IPS-15b (cell line): ENCODE measurements at regions not wholly inside any gene's neighbourhood (a gene's known extent, or its start where the extent isn't known, plus 50 kb on each side); places are given as distances from the start of the nearest gene placed in this dataset.

Experiments used
- H3K27me3 ChIP-seq: one replicate; pipeline ENCODE4 v1.6.1; 2013; ENCODE audit warnings: low read length; ENCODE audit not compliant: control insufficient read depth, insufficient read depth
- H3K36me3 ChIP-seq: one replicate; pipeline ENCODE4 v1.6.1; 2013; ENCODE audit warnings: low read length; ENCODE audit not compliant: control insufficient read depth, insufficient read depth
- H3K4me1 ChIP-seq: one replicate; pipeline ENCODE4 v1.6.1; 2013; ENCODE audit warnings: mild to moderate bottlenecking, low read length; ENCODE audit not compliant: control insufficient read depth, insufficient read depth
- H3K4me3 ChIP-seq: one replicate; pipeline ENCODE4 v1.5.1; 2013; ENCODE audit warnings: low read depth, low read length
- H3K9ac ChIP-seq: one replicate; pipeline ENCODE4 v1.6.1; 2013; ENCODE audit warnings: low read depth, mild to moderate bottlenecking, low read length
- H3K9me3 ChIP-seq: one replicate; pipeline ENCODE4 v1.6.1; 2013; ENCODE audit warnings: mild to moderate bottlenecking, low read length; ENCODE audit not compliant: control insufficient read depth, insufficient read depth

DNA sequence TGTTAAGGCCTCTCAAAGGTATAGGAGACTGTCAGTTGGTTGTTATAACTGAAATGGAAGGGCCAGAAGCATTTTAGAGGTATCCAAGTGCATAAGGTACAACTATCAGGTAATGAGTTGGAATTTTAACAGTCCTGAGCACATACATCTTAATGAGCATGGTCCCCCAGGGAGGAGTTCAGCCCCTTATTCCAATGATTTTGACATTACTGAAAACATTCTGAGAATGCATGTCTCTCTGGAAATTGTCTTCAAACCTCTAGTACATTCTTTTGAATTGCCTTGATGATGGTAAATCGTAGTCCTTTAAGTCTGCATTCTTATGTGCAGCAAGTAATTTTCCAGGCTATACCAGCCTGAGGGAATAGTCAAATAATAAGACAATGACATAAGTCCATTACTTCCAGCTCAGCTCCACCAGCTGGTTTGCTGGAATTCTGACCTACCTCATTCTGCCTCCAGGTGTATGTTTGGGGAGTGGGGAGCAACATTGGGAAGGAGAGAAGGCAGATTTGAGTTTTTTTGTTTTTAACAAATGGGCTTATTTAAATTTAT lies 239.2 kb downstream of the MSRB3 start:
- Histone ChIP-seq H3K36me3 (no peaks in the 10 kb centered on the region), H3K9ac (no peak overlapping the region), H3K4me1 (no peaks in the 10 kb centered on the region), H3K9me3 (no peaks in the 10 kb centered on the region), H3K4me3 (no peak overlapping the region), H3K27me3 (no peaks in the 10 kb centered on the region)

DNA sequence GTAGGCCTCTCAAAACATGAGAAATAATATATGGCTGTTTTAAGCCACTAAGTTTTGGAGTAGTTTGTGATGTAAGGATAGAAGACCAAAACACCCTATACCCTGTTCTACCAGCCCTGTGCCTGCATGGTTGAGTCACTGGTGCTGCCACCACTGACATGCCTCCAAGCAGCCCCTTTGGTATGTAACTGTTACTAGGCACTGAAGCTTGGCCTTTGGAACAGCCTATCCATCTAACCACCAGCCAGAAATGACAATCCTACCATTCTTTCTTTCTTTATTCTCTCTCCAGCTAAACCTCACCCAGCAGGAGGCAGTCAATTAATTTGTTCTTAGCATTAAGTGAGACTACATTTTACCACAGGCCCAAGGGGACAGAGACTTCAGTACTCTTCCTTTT lies 240.3 kb downstream of the MSRB3 start:
- Histone ChIP-seq H3K9ac (no peak overlapping the region), H3K4me3 (no peak overlapping the region), H3K4me1 (no peaks in the 10 kb centered on the region), H3K9me3 (no peaks in the 10 kb centered on the region), H3K27me3 (no peaks in the 10 kb centered on the region), H3K36me3 (no peaks in the 10 kb centered on the region)

DNA sequence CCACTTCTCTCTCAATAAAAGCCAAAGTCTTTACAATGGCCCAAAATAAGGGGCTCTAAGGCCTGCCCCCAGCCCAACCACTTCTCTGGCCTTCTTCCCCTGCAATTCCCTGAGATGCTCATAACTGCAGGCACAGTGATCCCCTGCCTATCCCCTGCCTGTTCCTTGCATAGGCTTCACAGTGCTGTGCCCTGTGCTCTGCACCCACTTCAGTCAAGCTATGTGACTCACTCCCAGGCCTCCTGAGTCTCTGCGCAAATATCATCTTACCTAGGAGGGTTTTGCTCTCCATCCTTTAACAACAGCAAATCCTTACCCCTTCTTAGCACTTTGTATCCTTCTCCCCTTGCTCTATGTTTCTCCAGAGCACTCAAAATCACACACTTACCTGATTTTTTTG lies 242.2 kb downstream of the MSRB3 start:
- H3K9me3 ChIP-seq = no peaks in the 10 kb centered on the region
- H3K36me3 ChIP-seq = no peaks in the 10 kb centered on the region
- no peaks in the 10 kb centered on the region for H3K4me1 ChIP-seq
- H3K27me3 ChIP-seq = no peaks in the 10 kb centered on the region
- H3K4me3 ChIP-seq = no peak overlapping the region
- no peak overlapping the region for H3K9ac ChIP-seq

DNA sequence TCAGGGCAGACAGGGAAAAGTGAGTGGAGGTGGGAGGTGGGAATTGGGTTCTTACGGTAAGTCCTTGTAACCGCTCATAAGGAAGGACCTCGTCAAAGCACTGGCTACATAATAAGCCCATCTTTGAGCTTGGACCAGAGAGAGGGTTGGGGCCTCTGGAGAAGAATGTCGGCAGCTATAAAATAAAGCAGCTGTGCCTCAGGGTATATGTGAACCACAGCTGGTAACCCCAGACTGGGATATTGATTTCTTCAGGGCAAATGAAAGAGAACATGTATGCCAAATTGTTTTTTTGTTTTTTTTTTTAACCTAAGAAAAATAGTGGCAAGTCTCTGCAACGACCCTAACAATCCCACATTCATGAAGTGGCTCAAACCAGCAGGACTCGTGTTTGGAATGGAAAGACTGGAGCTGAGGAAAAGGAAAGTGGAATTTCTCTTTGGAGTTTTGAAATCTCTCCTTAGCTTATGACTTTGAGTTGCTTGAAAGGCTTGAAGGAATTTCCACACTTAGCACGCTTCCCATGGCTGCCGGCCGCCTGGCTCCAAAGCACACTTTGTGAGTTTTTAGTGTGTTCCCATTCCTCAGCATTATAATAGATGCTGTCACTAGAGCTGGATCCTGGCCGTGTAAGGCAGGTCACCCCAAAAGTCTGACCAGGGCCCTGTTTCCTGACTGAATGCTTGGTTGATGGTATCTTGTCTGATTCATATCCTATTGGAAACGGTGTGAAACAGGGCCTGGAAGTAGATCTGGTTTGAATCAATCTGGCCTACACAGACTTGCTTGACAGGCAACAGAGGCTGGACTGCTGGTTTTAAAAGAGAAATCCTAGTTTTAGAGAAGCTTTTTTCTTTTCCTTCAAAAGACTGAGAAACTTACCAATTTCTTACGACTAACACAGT lies 244.7 kb downstream of the MSRB3 start:
- Histone ChIP-seq H3K36me3 (no peaks in the 10 kb centered on the region), H3K4me1 (no peaks in the 10 kb centered on the region), H3K4me3 (no peak overlapping the region), H3K27me3 (no peaks in the 10 kb centered on the region), H3K9ac (no peak overlapping the region), H3K9me3 (no peaks in the 10 kb centered on the region)

DNA sequence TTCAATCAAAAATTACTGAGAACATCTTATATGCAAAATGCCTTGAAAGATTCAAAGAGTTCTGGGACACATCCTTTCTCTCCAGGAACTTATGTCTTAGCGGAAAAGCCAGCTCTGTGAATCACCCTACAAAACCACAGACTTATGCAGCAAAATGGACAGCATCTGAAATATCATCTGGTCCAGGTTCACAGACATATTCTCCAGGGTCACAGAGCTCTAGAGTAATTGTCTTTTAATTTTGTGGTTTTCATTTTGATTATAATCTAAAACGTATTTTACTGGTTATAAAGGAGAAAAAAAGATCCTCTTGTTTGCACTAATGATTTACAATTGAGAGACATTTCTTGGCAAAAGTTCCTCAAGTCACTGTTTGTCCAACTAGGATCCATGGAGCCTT lies 246.2 kb downstream of the MSRB3 start:
- Histone ChIP-seq H3K9me3 (no peaks in the 10 kb centered on the region), H3K9ac (no peak overlapping the region), H3K27me3 (no peaks in the 10 kb centered on the region)

DNA sequence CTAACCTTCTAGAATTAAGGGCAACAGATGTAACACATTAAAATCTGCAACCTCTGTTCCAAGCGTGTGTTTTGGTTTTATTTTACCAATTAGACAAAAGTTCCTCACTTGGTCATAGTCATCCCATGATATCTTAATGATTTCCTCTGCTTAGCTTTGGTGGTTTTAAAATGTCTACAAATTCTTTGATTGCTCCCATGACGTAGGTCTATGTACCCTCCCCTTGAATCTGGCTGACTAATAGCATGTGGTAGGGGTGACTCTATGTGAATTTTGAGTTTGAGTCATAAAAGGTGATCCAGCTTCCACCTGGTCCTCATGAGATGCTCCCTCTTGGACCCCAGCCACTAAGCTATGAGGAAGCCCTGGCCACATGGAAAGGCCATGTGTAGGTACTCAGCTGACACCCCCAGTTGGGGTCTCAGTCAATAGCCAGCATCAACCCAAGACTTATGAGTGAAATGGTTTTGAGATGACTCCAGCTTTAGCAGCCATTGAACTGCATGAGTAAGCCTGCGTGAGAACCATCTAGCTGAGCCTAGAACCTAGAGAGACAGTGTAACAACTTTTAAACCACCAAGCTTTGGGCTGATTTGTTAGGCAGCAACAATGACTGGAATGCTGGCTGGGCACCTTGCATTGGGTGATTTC lies 247.1 kb downstream of the MSRB3 start:
- no peaks in the 10 kb centered on the region for H3K4me1 ChIP-seq
- H3K36me3 ChIP-seq = no peaks in the 10 kb centered on the region
- H3K4me3 ChIP-seq = no peak overlapping the region
- no peak overlapping the region for H3K9ac ChIP-seq
- no peaks in the 10 kb centered on the region for H3K27me3 ChIP-seq
- no peaks in the 10 kb centered on the region for H3K9me3 ChIP-seq

More for the DNA sequence above, 246.2 kb downstream of the MSRB3 start:
- H3K36me3 ChIP-seq = no peaks in the 10 kb centered on the region
- no peak overlapping the region for H3K4me3 ChIP-seq
- no peaks in the 10 kb centered on the region for H3K4me1 ChIP-seq

DNA sequence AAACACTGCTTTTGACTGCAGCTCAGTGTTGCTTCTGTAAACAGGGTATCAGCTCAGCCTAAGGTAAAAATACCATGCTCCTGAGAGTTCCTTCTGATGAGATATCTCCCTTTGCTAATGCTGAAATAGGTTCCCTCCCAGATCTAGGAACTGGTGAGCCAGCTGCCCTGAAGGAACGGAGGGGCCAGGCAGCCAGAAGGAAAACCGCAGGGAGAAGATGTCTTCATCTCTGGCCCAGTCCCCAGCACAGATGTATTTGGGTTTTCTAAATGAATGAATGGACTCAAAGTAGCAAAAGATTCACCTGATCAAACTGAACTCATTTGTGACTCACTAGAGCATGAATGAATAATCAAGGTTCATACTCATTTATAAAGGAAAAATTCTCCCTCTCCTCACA lies 247.8 kb downstream of the MSRB3 start:
- Histone ChIP-seq H3K9me3 (no peaks in the 10 kb centered on the region), H3K4me1 (no peaks in the 10 kb centered on the region), H3K4me3 (no peak overlapping the region), H3K27me3 (no peaks in the 10 kb centered on the region), H3K36me3 (no peaks in the 10 kb centered on the region), H3K9ac (no peak overlapping the region)

DNA sequence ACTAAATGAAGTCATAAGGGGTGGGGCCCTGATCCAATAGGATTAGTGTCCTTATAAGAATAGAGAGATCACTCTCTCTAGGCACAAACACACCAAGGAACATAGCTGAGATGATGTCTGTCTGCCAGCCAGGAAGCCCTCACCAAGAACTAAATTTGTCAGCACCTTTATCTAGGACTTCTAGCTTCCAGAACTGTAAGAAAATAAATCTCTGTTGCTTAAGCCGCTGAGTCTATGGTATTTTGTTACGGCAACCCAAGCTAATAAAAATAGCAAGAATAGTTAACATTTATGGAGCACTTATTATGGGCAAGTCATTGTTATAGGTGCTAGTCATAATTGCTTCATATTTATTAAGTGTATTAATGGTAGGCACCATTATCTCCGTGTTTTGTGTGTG lies 249.6 kb downstream of the MSRB3 start:
- Histone ChIP-seq H3K36me3 (no peaks in the 10 kb centered on the region), H3K27me3 (no peaks in the 10 kb centered on the region), H3K9me3 (no peaks in the 10 kb centered on the region), H3K9ac (no peak overlapping the region), H3K4me1 (peaks cover under 1% of the 10 kb centered on the region), H3K4me3 (no peak overlapping the region)

DNA sequence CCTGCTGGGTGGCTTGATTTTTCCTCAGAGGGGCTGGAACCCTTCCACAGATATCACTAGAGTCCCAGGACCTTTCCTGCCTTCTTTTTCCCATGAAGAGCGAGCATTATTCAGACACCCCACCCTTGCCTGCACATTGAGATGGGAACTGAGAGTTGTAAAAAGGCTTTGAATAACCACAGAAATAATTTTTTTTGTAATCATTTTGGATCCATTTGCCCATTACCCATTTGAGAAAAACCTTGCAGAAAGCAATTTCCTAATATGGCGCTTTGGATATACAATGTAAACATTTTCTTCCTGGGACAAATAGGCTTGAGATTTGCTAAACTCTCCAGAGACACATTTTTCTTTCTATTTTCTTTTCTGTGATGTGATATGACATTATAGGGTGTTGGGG lies 250.6 kb downstream of the MSRB3 start:
- Histone ChIP-seq H3K4me3 (no peak overlapping the region), H3K36me3 (no peaks in the 10 kb centered on the region), H3K27me3 (no peaks in the 10 kb centered on the region), H3K4me1 (peaks cover 11% of the 10 kb centered on the region), H3K9ac (no peak overlapping the region), H3K9me3 (no peaks in the 10 kb centered on the region)

DNA sequence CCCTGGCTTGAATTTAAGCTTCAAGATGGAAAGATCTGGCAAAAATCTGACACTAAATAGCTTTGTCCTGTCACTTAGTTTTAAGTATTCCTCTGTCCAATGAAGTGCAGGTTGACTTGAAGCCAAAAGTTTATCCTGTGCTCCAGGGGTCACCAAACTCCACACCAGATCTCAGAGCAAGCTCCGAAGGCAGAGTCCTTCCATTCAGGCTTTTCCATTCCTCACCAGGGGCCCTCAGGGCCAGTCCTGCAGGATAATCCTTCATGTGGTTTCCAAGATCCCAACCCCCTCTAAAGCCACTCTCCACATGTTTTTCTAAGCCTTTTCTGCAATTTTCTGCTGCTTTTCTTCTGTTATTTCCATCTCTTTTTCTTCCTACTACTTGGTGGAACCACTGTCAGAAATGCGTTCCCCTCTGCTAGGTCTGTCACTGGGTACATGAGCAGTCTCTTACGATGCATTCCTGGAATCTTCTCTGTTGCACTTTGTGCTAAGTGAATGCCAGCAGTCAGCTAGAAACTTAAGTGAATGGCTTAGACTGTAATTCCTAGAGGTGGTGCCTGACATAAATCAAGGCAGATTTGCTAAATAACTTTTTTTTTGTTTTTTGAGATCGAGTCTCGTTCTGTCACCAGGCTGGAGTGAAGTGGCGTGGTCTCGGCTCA lies 251.4 kb downstream of the MSRB3 start:
- H3K9ac ChIP-seq = no peak overlapping the region
- no peaks in the 10 kb centered on the region for H3K27me3 ChIP-seq
- no peak overlapping the region for H3K4me3 ChIP-seq
- H3K4me1 ChIP-seq = peaks cover 12% of the 10 kb centered on the region
- no peaks in the 10 kb centered on the region for H3K9me3 ChIP-seq
- no peaks in the 10 kb centered on the region for H3K36me3 ChIP-seq

DNA sequence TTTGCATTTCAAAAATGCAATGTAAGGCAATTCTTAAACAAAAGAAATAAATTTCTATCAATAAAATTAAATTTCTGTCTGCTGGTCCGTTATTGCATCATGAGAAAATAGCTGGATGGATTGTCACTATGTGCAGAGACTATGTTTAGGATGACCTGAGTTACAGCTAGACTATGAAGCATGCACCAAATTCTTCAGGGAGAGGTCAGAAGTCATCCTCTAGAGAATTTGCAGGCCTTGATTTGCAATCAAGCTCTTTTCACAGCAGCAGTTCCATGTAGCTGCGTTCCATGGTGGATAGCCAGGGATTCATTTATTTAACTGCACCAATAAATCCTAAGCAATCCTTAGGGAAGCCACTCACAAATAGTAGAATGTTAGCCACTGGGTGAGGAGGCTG lies 253.7 kb downstream of the MSRB3 start:
- H3K27me3 ChIP-seq = no peaks in the 10 kb centered on the region
- H3K9me3 ChIP-seq = no peaks in the 10 kb centered on the region
- H3K4me1 ChIP-seq = peaks cover 12% of the 10 kb centered on the region
- no peaks in the 10 kb centered on the region for H3K36me3 ChIP-seq
- no peak overlapping the region for H3K4me3 ChIP-seq
- H3K9ac ChIP-seq = no peak overlapping the region
